GM12878 (cell line): ENCODE measurements at regions not wholly inside any gene's neighbourhood (a gene's known extent, or its start where the extent isn't known, plus 50 kb on each side); places are given as distances from the start of the nearest gene placed in this dataset.

Experiments
- ATAC-seq: fragments of 200-7000 bp; cut with Tn5 transposase; 3 replicates; pipeline ENCODE4 v1.9.1; 2020; ENCODE audit warnings: mild to moderate bottlenecking, moderate library complexity
- BruUV-seq: library from RNA; stranded (reverse); fragments of 400-500 nt; replicated peaks from 2 replicates; lab custom pipeline; 2021; lab: Mats Ljungman, UMichigan
- CTCF ChIA-PET: fragments of 300-600 bp; sonication (Branson Sonifier 250); formaldehyde crosslinking; extraction: SDS; loops from one replicate; lab custom pipeline; 2021; ENCODE audit warnings: inconsistent platforms; lab: Yijun Ruan, JAX
- POLR2A ChIA-PET: fragments of 350-600 bp; formaldehyde crosslinking; extraction: SDS; loops from one replicate; lab custom pipeline; 2021; ENCODE audit warnings: inconsistent platforms; lab: Charles Lee
- RAD21 ChIA-PET: fragments of 300-600 bp; sonication (Branson Sonifier 250); formaldehyde crosslinking; loops from one replicate; lab custom pipeline; 2023; ENCODE audit warnings: antibody characterized with exemption; ENCODE audit not compliant: unreplicated experiment; lab: Charles Lee
- SMC1A ChIA-PET: fragments of 300-600 bp; sonication (Branson Sonifier 250); formaldehyde crosslinking; loops from one replicate; lab custom pipeline; 2023; ENCODE audit not compliant: unreplicated experiment, uncharacterized antibody; lab: Charles Lee
- DNase-seq: peaks from one replicate; pipeline ENCODE4 v3.0.0-alpha.2; 2011; ENCODE audit warnings: low read depth, low spot score
- FAIRE-seq: peaks from 3 replicates; lab custom pipeline; 2011; peaks lifted over from hg19 to GRCh38; lab: Jason Lieb, UNC
- H2AFZ ChIP-seq: 2 replicates; pipeline ENCODE4 v1.6.0; 2011; ENCODE audit warnings: low read depth, low read length, control low read depth; ENCODE audit not compliant: control insufficient read depth
- H3K27ac ChIP-seq: 2 replicates; pipeline ENCODE4 v1.5.1; 2011; ENCODE audit warnings: control low read depth; ENCODE audit not compliant: control insufficient read depth, insufficient read depth
- H3K27me3 ChIP-seq, 2 experiments: replicated peaks in 1 of 2; 2 replicates each; pipeline versions ENCODE4 v1.6.0 to v1.6.1; 2011; ENCODE audit warnings: low read length in 1 of 2; ENCODE audit not compliant: control insufficient read depth in 2 of 2, insufficient read depth in 2 of 2
- H3K36me3 ChIP-seq, 2 experiments: 2 replicates each; pipeline ENCODE4 v1.5.1; 2011; ENCODE audit warnings: low read length in 1 of 2; ENCODE audit not compliant: control insufficient read depth in 2 of 2, insufficient read depth in 2 of 2
- H3K4me1 ChIP-seq: 2 replicates; pipeline ENCODE4 v1.6.1; 2011; ENCODE audit warnings: mild to moderate bottlenecking, low read length, moderate library complexity, mixed read lengths; ENCODE audit not compliant: control insufficient read depth, insufficient read depth
- H3K4me2 ChIP-seq: 2 replicates; pipeline ENCODE4 v1.6.0; 2011; ENCODE audit warnings: control low read depth; ENCODE audit not compliant: control insufficient read depth, insufficient read depth
- H3K4me3 ChIP-seq: fragments of 200-600 bp; sonication (generic); 2 replicates; pipeline ENCODE4 v1.5.1; 2016
- H3K79me2 ChIP-seq: 2 replicates; pipeline ENCODE4 v1.6.0; 2011; ENCODE audit warnings: low read length; ENCODE audit not compliant: control insufficient read depth, insufficient read depth
- H3K9ac ChIP-seq: 2 replicates; pipeline ENCODE4 v1.8.0; 2011; ENCODE audit warnings: low read length, control low read depth, mixed read lengths; ENCODE audit not compliant: control insufficient read depth, insufficient read depth
- H3K9me3 ChIP-seq: replicated peaks from 3 replicates; pipeline ENCODE4 v1.5.1; 2011; ENCODE audit warnings: mild to moderate bottlenecking, low read length; ENCODE audit not compliant: control insufficient read depth, insufficient read depth
- H4K20me1 ChIP-seq: 2 replicates; pipeline ENCODE4 v1.6.0; 2011; ENCODE audit not compliant: control insufficient read depth, insufficient read depth
- EP300 ChIP-seq, 2 experiments: fragments of 150-350 bp in 1 of 2; IDR thresholded peaks; 2 replicates each; pipeline ENCODE4 v1.6.1; 2011 to 2012; ENCODE audit warnings: low read depth in 2 of 2, low read length in 2 of 2, borderline replicate concordance in 1 of 2, improper control_type of control experiment in 1 of 2, inconsistent platforms in 1 of 2; ENCODE audit not compliant: control insufficient read depth in 1 of 2
- GATAD2B ChIP-seq: fragments of 450-650 bp; conservative IDR thresholded peaks from 2 replicates; pipeline ENCODE4 v1.6.1; 2017; ENCODE audit warnings: low read depth, mild to moderate bottlenecking, moderate library complexity
- SMC3 ChIP-seq: IDR thresholded peaks from 2 replicates; pipeline ENCODE4 v1.6.1; 2011; ENCODE audit warnings: low read length, improper control_type of control experiment, borderline replicate concordance
- SPI1 ChIP-seq: IDR thresholded peaks from 2 replicates; pipeline ENCODE4 v1.6.1; 2011; ENCODE audit warnings: low read depth, mild to moderate bottlenecking, low read length, moderate library complexity, borderline replicate concordance; ENCODE audit not compliant: insufficient read depth
- TCF3 ChIP-seq: IDR thresholded peaks from 2 replicates; pipeline ENCODE4 v1.6.1; 2012; ENCODE audit warnings: low read depth, mild to moderate bottlenecking, low read length, borderline replicate concordance; ENCODE audit not compliant: insufficient read depth
- WGBS: methylation state at CpG from one replicate; pipeline ENCODE4 v1.1.6; 2016; ENCODE audit warnings: low lambda C conversion rate; ENCODE audit not compliant: insufficient replicate concordance, insufficient coverage; ENCODE audit errors: missing lambda C conversion rate; 5-methylcytosine and 5-hydroxymethylcytosine counted together
- in situ Hi-C: fragments of 300-500 bp; cut with MboI; formaldehyde crosslinking; loops from 9 replicates; pipeline ENCODE4 v1.14.3; 2018; ENCODE audit warnings: mixed read lengths
- intact Hi-C: fragments of 100-400 bp; cut with micrococcal nuclease; formaldehyde crosslinking; loops from one replicate; pipeline ENCODE4 v1.14.2; 2022; ENCODE audit not compliant: unreplicated experiment
- TF ChIP-seq, protein P1 (sequence below): fragments of 150-350 bp; IDR thresholded peaks from 2 replicates; pipeline ENCODE4 v1.6.1; 2016; ENCODE audit warnings: low read depth, low read length

DNA sequence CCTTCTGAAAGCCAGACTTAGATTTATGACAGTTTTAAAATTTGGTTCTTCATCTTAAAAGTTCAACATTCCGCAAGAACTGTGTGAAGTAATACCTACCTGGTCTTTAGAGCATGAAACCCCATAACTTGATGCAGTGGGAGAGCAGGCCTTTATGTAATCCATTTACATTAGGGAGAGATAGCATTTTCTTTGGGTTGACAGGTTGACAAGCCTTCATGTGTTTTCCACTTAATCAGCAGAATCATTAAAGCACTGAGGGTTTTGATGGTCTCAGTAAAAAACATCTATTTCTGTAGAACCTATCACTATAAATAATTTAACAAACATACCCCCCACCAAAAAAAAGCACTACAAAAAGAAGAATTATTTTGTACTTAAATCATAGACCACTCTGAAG, 121.6 kb upstream of the KIF2A start (continued):
- TF ChIP-seq TCF3 (no peak), SMC3 (no peak), SPI1 (no peak)

DNA sequence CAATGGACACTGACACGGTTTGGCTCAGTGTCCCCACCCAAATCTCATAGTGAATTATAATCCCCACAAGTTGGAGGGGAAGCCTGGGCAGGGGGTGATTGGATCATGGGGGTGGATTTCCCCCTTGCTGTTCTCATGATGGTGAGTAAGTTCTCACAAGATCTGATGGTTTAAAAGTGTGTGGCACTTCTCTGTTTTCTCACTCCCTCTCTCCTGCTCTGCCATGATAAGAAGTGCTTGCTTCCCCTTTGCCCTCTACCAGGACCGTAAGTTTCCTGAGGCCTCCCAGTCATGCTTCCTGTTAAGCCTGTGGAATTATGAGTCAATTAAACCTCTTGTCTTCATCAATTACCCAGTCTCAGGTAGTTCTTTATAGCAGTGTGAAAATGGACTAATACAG, 115.8 kb upstream of the KIF2A start:
- FAIRE-seq (no peak), DNase-seq (no peak)
- Histone ChIP-seq H3K36me3 (no peaks in the 10 kb centered on the region), H3K4me1 (no peaks in the 10 kb centered on the region), H2AFZ (no peak overlapping the region), H3K9ac (no peak overlapping the region), H3K4me2 (no peak overlapping the region)
- intact Hi-C loops (no loop called here), in situ Hi-C loops (no loop called here)
- SMC1A ChIA-PET: no interaction called here
- RAD21 ChIA-PET: no interaction called here
- no peak for TF ChIP-seq GATAD2B
- TF ChIP-seq, all 136 proteins: peak for 0
- H3K4me3 ChIP-seq: no peak overlapping the region
- H3K79me2 ChIP-seq: no peaks in the 10 kb centered on the region
- H4K20me1 ChIP-seq: no peaks in the 10 kb centered on the region
- no peaks in the 10 kb centered on the region for H3K27me3 ChIP-seq
- H3K9me3 ChIP-seq: peaks cover 2% of the 10 kb centered on the region; the same call in 2 of the 3 replicates
- BruUV-seq: no TSS peak
- WGBS: 25% methylated on average over 2 of the region's 2 CpGs
- H3K27ac ChIP-seq: no peak overlapping the region
- ChIA-PET POLR2A (no interaction called here), CTCF (no interaction called here)
- no peak for ATAC-seq

DNA sequence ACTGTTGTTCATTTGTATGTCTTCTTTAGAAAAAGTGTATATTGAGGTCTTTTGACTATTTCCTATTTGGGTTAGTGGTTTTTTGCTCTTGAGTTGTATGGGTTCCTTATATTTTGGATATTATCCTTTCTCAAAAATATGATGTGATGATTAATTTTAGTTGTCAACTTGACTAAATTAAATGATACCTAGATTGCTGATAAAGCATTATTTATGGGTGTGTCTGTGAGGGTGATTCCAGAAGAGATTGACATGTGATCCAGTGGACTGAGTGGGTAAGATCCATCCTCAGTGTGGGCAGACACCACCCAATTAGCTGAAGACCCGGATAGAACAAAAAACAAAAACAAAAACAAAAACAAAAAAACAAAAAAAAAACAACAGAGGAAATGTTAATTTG, 115.1 kb upstream of the KIF2A start:
- Histone ChIP-seq H3K27me3 (no peaks in the 10 kb centered on the region), H4K20me1 (no peaks in the 10 kb centered on the region), H3K9ac (no peak overlapping the region), H3K79me2 (no peaks in the 10 kb centered on the region), H3K9me3 (peaks cover 2% of the 10 kb centered on the region; the same call in 2 of the 3 replicates), H3K27ac (no peak overlapping the region), H2AFZ (no peak overlapping the region), H3K4me3 (no peak overlapping the region), H3K36me3 (no peaks in the 10 kb centered on the region), H3K4me2 (no peak overlapping the region), H3K4me1 (no peaks in the 10 kb centered on the region)
- ChIA-PET CTCF (interaction anchor here (0.7 kb wide), 1 partner anchor 889 kb away, joined by 3 read pairs; no protein-coding TSS in a partner anchor), SMC1A (no interaction called here), RAD21 (no interaction called here), POLR2A (interaction anchor here (0.6 kb wide), 1 partner anchor 561 kb away, joined by 3 read pairs; no protein-coding TSS in a partner anchor)
- ATAC-seq (no peak), FAIRE-seq (no peak), DNase-seq (no peak)
- no peak for TF ChIP-seq EP300 (IDR thresholded peaks at IDR 0.05; ENCODE audit: borderline replicate concordance in 1 of 2, control insufficient read depth in 1 of 2, low read depth in 2 of 2, low read length in 2 of 2)
- TF ChIP-seq, protein P1, sequence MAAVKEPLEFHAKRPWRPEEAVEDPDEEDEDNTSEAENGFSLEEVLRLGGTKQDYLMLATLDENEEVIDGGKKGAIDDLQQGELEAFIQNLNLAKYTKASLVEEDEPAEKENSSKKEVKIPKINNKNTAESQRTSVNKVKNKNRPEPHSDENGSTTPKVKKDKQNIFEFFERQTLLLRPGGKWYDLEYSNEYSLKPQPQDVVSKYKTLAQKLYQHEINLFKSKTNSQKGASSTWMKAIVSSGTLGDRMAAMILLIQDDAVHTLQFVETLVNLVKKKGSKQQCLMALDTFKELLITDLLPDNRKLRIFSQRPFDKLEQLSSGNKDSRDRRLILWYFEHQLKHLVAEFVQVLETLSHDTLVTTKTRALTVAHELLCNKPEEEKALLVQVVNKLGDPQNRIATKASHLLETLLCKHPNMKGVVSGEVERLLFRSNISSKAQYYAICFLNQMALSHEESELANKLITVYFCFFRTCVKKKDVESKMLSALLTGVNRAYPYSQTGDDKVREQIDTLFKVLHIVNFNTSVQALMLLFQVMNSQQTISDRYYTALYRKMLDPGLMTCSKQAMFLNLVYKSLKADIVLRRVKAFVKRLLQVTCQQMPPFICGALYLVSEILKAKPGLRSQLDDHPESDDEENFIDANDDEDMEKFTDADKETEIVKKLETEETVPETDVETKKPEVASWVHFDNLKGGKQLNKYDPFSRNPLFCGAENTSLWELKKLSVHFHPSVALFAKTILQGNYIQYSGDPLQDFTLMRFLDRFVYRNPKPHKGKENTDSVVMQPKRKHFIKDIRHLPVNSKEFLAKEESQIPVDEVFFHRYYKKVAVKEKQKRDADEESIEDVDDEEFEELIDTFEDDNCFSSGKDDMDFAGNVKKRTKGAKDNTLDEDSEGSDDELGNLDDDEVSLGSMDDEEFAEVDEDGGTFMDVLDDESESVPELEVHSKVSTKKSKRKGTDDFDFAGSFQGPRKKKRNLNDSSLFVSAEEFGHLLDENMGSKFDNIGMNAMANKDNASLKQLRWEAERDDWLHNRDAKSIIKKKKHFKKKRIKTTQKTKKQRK: no peak
- in situ Hi-C loops (no loop called here), intact Hi-C loops (no loop called here)
- BruUV-seq: no TSS peak
- 0% methylated on average over 1 of the region's 1 CpG for WGBS
